Aorta (tissue), 5 donors: ENCODE measurements at regions not wholly inside any gene's neighbourhood (a gene's known extent, or its start where the extent isn't known, plus 50 kb on each side); places are given as distances from the start of the nearest gene placed in this dataset.
"Not testable (repeated sequence)": the region's sequence is repeated elsewhere in the genome, so short reads cannot be mapped to it uniquely, and the experiment has no call there.

ENCODE experiments used
- ATAC-seq: fragments of 200-7000 bp; cut with Tn5 transposase; one replicate; pipeline ENCODE4 v1.9.1; 2022; ENCODE audit warnings: moderate library complexity; ENCODE audit not compliant: low FRiP score
- DNase-seq, 2 donors: peaks; one replicate each; pipeline ENCODE4 v3.0.0-alpha.2; 2020
- H3K27ac ChIP-seq, 2 donors: one replicate each; pipeline ENCODE4 v1.5.1; 2013; ENCODE audit warnings: low read length in 2 of 2, mild to moderate bottlenecking in 2 of 2, moderate library complexity in 2 of 2, control low read depth in 1 of 2, inconsistent platforms in 1 of 2, low read depth in 1 of 2
- H3K27me3 ChIP-seq, 2 donors: one replicate each; pipeline ENCODE4 v1.6.1; 2013; ENCODE audit warnings: control low read depth in 1 of 2, low read length in 1 of 2, mild to moderate bottlenecking in 1 of 2, moderate library complexity in 1 of 2; ENCODE audit not compliant: insufficient read depth in 2 of 2, control insufficient read depth in 1 of 2
- H3K36me3 ChIP-seq, 2 donors: one replicate each; pipeline ENCODE4 v1.6.1; 2013; ENCODE audit warnings: control low read depth in 1 of 2, low read length in 1 of 2, mild to moderate bottlenecking in 1 of 2; ENCODE audit not compliant: insufficient read depth in 2 of 2, control insufficient read depth in 1 of 2
- H3K4me1 ChIP-seq, 2 donors: one replicate each; pipeline ENCODE4 v1.6.1; 2013; ENCODE audit warnings: low read length in 2 of 2, control low read depth in 1 of 2, mild to moderate bottlenecking in 1 of 2, moderate library complexity in 1 of 2; ENCODE audit not compliant: insufficient read depth in 2 of 2, control insufficient read depth in 1 of 2
- H3K4me3 ChIP-seq, 2 donors: one replicate each; pipeline ENCODE4 v1.5.1; 2013; ENCODE audit warnings: low read length in 2 of 2, control low read depth in 1 of 2, mild to moderate bottlenecking in 1 of 2
- H3K9me3 ChIP-seq: one replicate; pipeline ENCODE4 v1.6.1; 2013; ENCODE audit warnings: mild to moderate bottlenecking, low read length; ENCODE audit not compliant: control insufficient read depth
- WGBS, 2 donors: extraction: QIAGEN DNeasy Blood & Tissue Kit; methylation state at CpG; one replicate each; pipeline ENCODE4 v1.1.7; 2013; 5-methylcytosine and 5-hydroxymethylcytosine counted together
- intact Hi-C, 2 donors: fragments of 100-400 bp; cut with DNase I; formaldehyde crosslinking; loops; one replicate each; pipeline versions ENCODE4 v1.14.2 to v1.15.0; 2022
- donor health status: healthy with polysubstance abuse.
- donor health status: Bipolar disorder and iron deficiency.
- donor health status: DM: no; HTN: no; CAD: no.
- donor health status: DM: no; HTN: no; CAD: no.
- donor health status: DM: yes; HTN: yes; CAD: no.

DNA sequence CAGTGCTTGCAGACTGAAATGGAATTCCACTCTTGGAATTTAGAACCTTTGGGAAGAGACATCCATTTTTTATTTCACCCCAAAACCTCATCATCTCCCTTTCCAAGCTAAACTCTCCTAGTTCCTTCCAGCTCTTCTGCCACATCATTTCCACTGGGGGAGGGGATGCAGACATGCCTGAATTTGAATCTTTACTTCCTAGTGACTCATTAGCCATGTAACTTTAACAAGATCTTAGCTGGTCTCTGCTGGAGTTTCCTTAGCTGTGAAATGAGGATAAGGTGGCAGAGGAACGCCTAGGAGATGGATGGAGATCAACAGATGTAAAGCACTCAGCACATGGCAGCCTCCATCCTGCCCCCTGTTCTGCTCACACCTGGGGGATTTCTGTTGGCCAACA, 266.8 kb downstream of the EN1 start:
- peaks cover 1% of the 10 kb centered on the region for H3K9me3 ChIP-seq
- H3K36me3 ChIP-seq = no peaks in the 10 kb centered on the region
- H3K27ac ChIP-seq = no peak overlapping the region
- ATAC-seq (no peak), DNase-seq (no peak)
- peaks cover 0 to 2% of the 10 kb centered on the region in 2 donors for H3K27me3 ChIP-seq
- H3K4me3 ChIP-seq = no peak overlapping the region
- H3K4me1 ChIP-seq = no peaks in the 10 kb centered on the region
- intact Hi-C loops = no loop called here
- 43 to 58% methylated on average over 1 of the region's 1 CpG for WGBS, 2 donors

DNA sequence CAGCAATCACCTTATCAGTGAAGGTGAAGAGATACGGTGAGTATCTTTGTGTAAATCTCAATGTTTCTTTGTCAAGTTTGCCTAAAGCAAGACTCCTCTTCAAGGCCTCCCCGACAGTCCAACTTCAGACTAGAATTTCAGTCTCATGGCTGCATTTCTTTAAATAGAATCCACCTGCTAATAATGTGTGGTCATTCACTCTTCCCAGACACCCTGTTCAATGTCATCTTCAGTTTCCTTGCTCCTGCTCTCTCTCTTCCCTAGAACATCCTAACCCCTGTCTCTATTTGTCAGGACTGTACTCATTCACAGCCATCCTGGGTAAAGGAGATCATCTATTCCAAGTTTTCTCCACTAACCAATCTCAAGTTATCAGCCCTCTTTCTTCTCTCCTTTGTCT, 267.3 kb downstream of the EN1 start:
- no peaks in the 10 kb centered on the region for H3K4me1 ChIP-seq
- WGBS, 2 donors = 70 to 76% methylated on average over 2 of the region's 2 CpGs
- H3K4me3 ChIP-seq = no peak overlapping the region
- no peak overlapping the region for H3K27ac ChIP-seq
- peaks cover 1% of the 10 kb centered on the region for H3K9me3 ChIP-seq
- H3K36me3 ChIP-seq = no peaks in the 10 kb centered on the region
- DNase-seq (no peak), ATAC-seq (no peak)
- peaks cover 0 to 2% of the 10 kb centered on the region in 2 donors for H3K27me3 ChIP-seq
- intact Hi-C loops = no loop called here

DNA sequence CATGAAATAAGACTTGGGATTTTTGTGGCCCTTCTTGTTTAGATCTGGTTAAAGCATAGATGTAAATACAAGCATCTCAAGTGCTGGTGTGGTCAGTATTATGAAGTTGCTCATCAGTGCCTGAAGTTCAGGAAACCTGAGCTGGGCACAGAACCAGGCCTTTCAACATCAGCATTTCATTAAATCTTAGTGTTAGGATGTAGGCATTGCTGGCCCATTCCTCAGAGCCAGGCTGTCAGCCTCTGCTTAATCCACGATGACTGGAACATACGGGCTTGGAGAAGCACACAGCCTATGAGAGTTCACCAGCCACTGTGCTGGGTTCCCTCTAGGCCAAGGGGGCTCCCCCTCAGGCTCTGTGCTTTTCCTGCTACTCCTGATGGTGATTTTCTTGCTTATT, 270.2 kb downstream of the EN1 start:
- Histone ChIP-seq H3K27ac (no peak overlapping the region), H3K27me3 (no peaks in the 10 kb centered on the region), H3K4me1 (no peaks in the 10 kb centered on the region), H3K36me3 (no peaks in the 10 kb centered on the region), H3K9me3 (peaks cover 1% of the 10 kb centered on the region), H3K4me3 (no peak overlapping the region)
- no peak for DNase-seq
- WGBS, 2 donors = 41 to 47% methylated on average over 2 of the region's 2 CpGs
- intact Hi-C loops = no loop called here
- ATAC-seq = no peak

DNA sequence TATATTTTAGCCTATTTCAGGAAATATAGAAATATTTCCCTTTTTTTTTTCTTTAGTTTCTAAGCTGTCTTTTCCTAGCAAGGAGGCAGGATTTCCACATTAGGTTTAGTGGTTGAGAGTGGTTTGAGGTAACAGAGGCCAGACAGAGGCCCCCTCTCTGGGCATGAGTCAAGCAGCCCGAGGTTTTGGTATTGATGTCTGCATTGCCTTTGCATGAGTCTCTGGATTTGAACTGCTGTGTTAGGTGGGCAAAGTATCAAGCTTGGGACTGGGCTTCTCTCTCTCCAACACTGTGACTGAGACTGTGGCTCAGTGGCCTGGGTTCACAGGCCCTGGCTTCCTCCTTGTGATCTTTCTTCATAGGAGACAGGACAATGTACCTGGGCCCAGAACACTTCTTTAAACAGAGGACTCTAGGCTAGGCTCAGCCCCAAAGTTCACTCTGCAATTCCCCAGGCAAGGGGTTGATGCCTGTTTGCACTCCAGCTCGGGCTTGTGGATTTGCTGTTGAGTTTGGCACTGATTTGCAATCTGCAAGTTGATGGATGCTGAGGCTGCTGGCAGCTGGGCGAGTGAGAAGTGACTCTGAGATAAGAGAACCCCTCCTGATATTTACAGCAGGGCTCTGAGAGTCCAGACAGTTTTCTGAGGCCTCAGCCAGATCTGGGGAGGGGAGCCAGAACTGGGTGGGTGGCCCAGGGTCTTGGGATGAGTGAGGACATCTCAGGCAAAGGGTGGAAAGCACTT, 271.2 kb downstream of the EN1 start:
- Histone ChIP-seq H3K9me3 (no peaks in the 10 kb centered on the region), H3K36me3 (no peaks in the 10 kb centered on the region), H3K27me3 (no peaks in the 10 kb centered on the region), H3K4me3 (no peak overlapping the region), H3K4me1 (no peaks in the 10 kb centered on the region), H3K27ac (no peak overlapping the region)
- ATAC-seq = no peak
- WGBS, 2 donors = 5 to 7% methylated on average over 3 of the region's 3 CpGs
- intact Hi-C loops = no loop called here
- no peak for DNase-seq

DNA sequence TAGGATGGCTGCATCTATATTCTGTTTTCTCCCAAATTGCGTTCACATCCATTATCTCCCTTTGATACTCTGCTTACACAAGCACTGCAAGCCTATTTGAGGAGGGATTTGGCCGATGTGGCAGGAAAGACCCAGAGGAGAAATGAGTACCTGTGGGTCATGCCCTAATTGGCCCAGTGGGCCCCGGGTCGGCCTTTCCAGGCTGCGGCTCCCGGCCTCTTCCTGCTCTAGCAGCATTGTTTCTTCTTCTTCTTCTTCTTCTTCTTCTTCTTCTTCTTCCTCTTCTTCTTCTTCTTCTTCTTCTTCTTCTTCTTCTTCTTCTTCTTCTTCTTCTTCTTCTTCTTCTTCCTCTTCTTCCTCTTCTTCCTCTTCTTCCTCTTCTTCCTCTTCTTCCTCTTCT, 275.1 kb downstream of the EN1 start:
- H3K9me3 ChIP-seq, H3K4me3 ChIP-seq, intact Hi-C loops, DNase-seq, H3K4me1 ChIP-seq, H3K36me3 ChIP-seq, ATAC-seq, H3K27ac ChIP-seq, H3K27me3 ChIP-seq: not testable (repeated sequence)
- 90 to 94% methylated on average over 6 of the region's 6 CpGs for WGBS, 2 donors

DNA sequence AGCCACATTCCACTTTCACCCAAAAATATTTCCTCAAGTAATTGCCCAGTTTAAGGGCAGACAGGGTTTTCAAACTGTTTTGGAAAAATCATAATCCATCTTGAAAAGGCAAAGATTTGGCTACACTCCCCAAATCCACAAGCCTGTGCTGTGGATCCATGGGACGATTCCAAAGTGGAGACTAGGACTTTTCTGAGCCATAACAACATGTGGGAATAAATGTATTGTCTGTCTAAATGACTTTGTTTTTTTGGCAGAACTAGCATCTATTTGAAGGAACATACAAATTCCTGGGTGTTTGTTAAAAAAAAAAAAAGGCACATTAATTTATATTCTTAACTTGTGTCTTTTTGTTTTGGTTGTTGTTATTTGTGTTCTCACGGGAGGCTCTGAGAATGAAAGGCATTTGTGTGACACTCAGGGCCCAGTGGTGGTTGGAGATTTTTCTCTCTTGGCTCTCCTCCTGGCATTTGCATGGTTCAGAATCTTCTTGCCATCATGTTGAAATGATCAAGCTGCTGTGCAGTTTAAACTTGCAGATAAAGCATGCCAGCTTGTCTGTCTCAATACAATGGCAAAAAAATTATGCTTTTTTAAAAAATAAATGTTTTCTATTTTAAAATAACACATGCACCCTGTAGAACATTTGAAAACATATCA, 277.4 kb downstream of the EN1 start:
- H3K36me3 ChIP-seq = no peaks in the 10 kb centered on the region
- ATAC-seq = no peak
- H3K27me3 ChIP-seq = peaks cover 0 to 2% of the 10 kb centered on the region in 2 donors
- H3K4me1 ChIP-seq = no peaks in the 10 kb centered on the region
- no peak overlapping the region for H3K27ac ChIP-seq
- no peak for DNase-seq
- WGBS, 2 donors = 28 to 30% methylated on average over 2 of the region's 2 CpGs
- no peak overlapping the region for H3K4me3 ChIP-seq
- intact Hi-C loops = no loop called here
- H3K9me3 ChIP-seq = no peaks in the 10 kb centered on the region

DNA sequence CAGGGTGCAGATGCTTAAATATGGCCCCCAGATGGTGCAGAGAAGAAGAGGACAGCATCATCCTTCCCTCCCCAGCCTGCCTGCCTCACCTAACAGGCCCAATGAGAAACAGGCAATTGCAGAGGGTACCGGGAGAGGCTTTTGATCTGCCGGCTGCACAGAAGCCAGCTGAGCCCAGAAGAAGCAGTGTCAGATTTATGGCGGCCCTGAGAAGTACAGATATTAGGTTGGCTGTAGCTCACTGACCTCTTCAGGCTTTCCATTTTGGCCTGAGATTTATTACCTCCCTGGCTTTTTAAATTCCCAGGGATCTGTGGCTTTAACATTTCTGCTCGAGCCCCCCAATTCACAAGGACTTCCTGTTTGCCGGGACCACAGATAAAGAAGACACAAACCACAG, 278.7 kb downstream of the EN1 start:
- no peak overlapping the region for H3K27ac ChIP-seq
- no peaks in the 10 kb centered on the region for H3K36me3 ChIP-seq
- H3K27me3 ChIP-seq = peaks cover 0 to 2% of the 10 kb centered on the region in 2 donors
- no peak overlapping the region for H3K4me3 ChIP-seq
- DNase-seq (no peak), ATAC-seq (no peak)
- WGBS, 2 donors = 13 to 27% methylated on average over 5 of the region's 5 CpGs
- H3K4me1 ChIP-seq = no peaks in the 10 kb centered on the region
- no peaks in the 10 kb centered on the region for H3K9me3 ChIP-seq
- intact Hi-C loops = no loop called here

DNA sequence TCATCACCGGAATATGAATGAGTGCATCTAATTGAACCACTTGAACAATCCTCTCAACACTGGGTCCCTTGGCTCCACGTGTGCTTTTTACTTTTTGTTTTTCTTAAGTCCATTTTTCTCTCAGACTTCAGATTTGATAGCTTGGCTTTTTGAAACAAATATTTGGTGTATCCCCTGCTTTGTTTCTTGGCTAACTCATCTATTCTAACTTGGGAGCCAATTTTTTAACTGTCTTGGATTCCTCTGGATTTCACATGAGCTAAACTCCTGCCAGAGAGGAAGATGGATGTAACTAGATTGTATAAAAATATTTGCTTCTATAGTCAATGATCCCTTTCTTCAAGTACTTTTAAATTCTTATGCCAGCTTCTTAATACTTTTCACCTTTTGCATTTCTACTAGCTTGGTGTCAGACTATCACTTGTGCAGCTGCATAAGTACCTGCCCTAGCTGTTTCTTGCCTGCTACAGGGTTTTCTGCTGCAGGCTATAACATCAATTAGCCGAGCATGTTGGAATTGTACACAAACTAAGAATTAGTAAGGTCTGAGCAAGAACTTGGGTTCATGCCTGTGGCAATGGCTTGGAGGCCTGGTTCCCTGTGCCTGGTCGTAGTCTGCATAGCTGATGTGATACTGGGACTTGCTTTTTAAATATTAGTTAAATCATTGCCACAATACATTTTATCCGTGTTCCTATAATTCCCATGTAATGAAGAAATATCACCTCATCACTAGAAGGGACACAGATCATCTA, 281.5 kb downstream of the EN1 start:
- WGBS, 2 donors = 52 to 58% methylated on average over 5 of the region's 5 CpGs
- no peaks in the 10 kb centered on the region for H3K9me3 ChIP-seq
- intact Hi-C loops = no loop called here
- ATAC-seq (no peak), DNase-seq (no peak)
- no peaks in the 10 kb centered on the region for H3K36me3 ChIP-seq
- H3K27me3 ChIP-seq = peaks cover 0 to 2% of the 10 kb centered on the region in 2 donors
- no peak overlapping the region for H3K27ac ChIP-seq
- no peak overlapping the region for H3K4me3 ChIP-seq
- no peaks in the 10 kb centered on the region for H3K4me1 ChIP-seq
